HEK293 (cell line): ENCODE measurements at regions not wholly inside any gene's neighbourhood (a gene's known extent, or its start where the extent isn't known, plus 50 kb on each side); places are given as distances from the start of the nearest gene placed in this dataset.

Experiments used
- CTCF ChIA-PET: fragments of 350-600 bp; formaldehyde crosslinking; extraction: SDS; loops from one replicate; lab custom pipeline; 2021; ENCODE audit warnings: antibody characterized with exemption; lab: Yijun Ruan, JAX
- POLR2A ChIA-PET: fragments of 300-600 bp; formaldehyde crosslinking; extraction: SDS; loops from one replicate; lab custom pipeline; 2020; ENCODE audit warnings: antibody characterized with exemption, inconsistent platforms; lab: Yijun Ruan, JAX
- H3K27ac ChIP-seq: fragments of 200-500 bp; sonication (Bioruptor generic); 2 replicates; pipeline ENCODE4 v1.5.1; 2014; ENCODE audit warnings: low read depth, low read length, control low read depth, inconsistent platforms; ENCODE audit errors: extremely low read depth
- H3K36me3 ChIP-seq, 2 experiments: fragments of 200-500 bp in 1 of 2; sonication (Bioruptor generic) in 1 of 2; 1 replicate in 1 of 2; 2 replicates in 1 of 2; pipeline ENCODE4 v1.5.1; 2014 to 2017; ENCODE audit warnings: inconsistent platforms in 2 of 2, low read length in 2 of 2; ENCODE audit not compliant: control insufficient read depth in 2 of 2, insufficient read depth in 1 of 2
- H3K4me1 ChIP-seq: fragments of 200-500 bp; sonication (Bioruptor generic); 2 replicates; pipeline ENCODE4 v1.5.1; 2014; ENCODE audit warnings: mild to moderate bottlenecking, low read length, inconsistent platforms; ENCODE audit not compliant: control insufficient read depth, insufficient read depth
- H3K4me3 ChIP-seq: 2 replicates; pipeline ENCODE4 v1.5.1; 2011; ENCODE audit warnings: low read depth, mild to moderate bottlenecking, control low read depth, low read length, moderate library complexity
- H3K9me3 ChIP-seq: fragments of 200-500 bp; sonication (Bioruptor generic); 2 replicates; pipeline ENCODE4 v1.5.1; 2014; ENCODE audit warnings: low read depth, low read length, inconsistent platforms; ENCODE audit not compliant: control insufficient read depth, insufficient read depth
- ATF2 ChIP-seq: fragments of 450-650 bp; formaldehyde crosslinking; IDR thresholded peaks from 2 replicates; pipeline ENCODE4 v1.5.1; 2016; ENCODE audit warnings: missing biosample characterization, missing genetic modification characterization, low read depth
- EGR2 ChIP-seq: fragments of 450-650 bp; formaldehyde crosslinking; IDR thresholded peaks from 2 replicates; pipeline ENCODE4 v1.5.1; 2016; ENCODE audit warnings: low read depth, missing biosample characterization, missing genetic modification characterization
- FEZF1 ChIP-seq: fragments of 450-650 bp; formaldehyde crosslinking; IDR thresholded peaks from 2 replicates; pipeline ENCODE4 v1.5.1; 2016; ENCODE audit warnings: missing biosample characterization, missing genetic modification characterization
- GLI4 ChIP-seq: fragments of 450-650 bp; formaldehyde crosslinking; IDR thresholded peaks from 2 replicates; pipeline ENCODE4 v1.5.1; 2016; ENCODE audit warnings: missing biosample characterization, missing genetic modification characterization
- REST ChIP-seq: fragments of 450-650 bp; formaldehyde crosslinking; IDR thresholded peaks from 2 replicates; pipeline ENCODE4 v1.5.1; 2016; ENCODE audit warnings: missing biosample characterization, missing genetic modification characterization
- ZBTB8A ChIP-seq: fragments of 450-650 bp; formaldehyde crosslinking; IDR thresholded peaks from 2 replicates; pipeline ENCODE4 v1.5.1; 2016; ENCODE audit warnings: missing biosample characterization, missing genetic modification characterization
- ZNF10 ChIP-seq: fragments of 450-650 bp; formaldehyde crosslinking; IDR thresholded peaks from 2 replicates; pipeline ENCODE4 v1.5.1; 2017; ENCODE audit warnings: missing biosample characterization, missing genetic modification characterization
- ZNF114 ChIP-seq: fragments of 450-650 bp; formaldehyde crosslinking; IDR thresholded peaks from 2 replicates; pipeline ENCODE4 v1.5.0; 2017; ENCODE audit warnings: missing biosample characterization, missing genetic modification characterization
- ZNF121 ChIP-seq: fragments of 450-650 bp; formaldehyde crosslinking; IDR thresholded peaks from 2 replicates; pipeline ENCODE4 v1.5.1; 2016; ENCODE audit warnings: missing biosample characterization, missing genetic modification characterization
- ZNF16 ChIP-seq: fragments of 450-650 bp; formaldehyde crosslinking; IDR thresholded peaks from 2 replicates; pipeline ENCODE4 v1.5.1; 2016; ENCODE audit warnings: low read depth, missing biosample characterization, missing genetic modification characterization
- ZNF292 ChIP-seq: fragments of 450-650 bp; formaldehyde crosslinking; IDR thresholded peaks from 2 replicates; pipeline ENCODE4 v1.5.1; 2016; ENCODE audit warnings: low read depth, missing biosample characterization, missing genetic modification characterization, borderline replicate concordance
- ZNF324 ChIP-seq: fragments of 450-650 bp; formaldehyde crosslinking; IDR thresholded peaks from 2 replicates; pipeline ENCODE4 v1.5.1; 2016; ENCODE audit warnings: missing biosample characterization, missing genetic modification characterization
- ZNF341 ChIP-seq: fragments of 450-650 bp; formaldehyde crosslinking; IDR thresholded peaks from 2 replicates; pipeline ENCODE4; 2016; ENCODE audit warnings: low read depth, missing biosample characterization, missing genetic modification characterization
- ZNF433 ChIP-seq: fragments of 450-650 bp; formaldehyde crosslinking; IDR thresholded peaks from 2 replicates; pipeline ENCODE4 v1.5.1; 2016; ENCODE audit warnings: missing biosample characterization, missing genetic modification characterization, low read depth
- ZNF501 ChIP-seq: fragments of 450-650 bp; formaldehyde crosslinking; IDR thresholded peaks from 2 replicates; pipeline ENCODE4 v1.5.1; 2016; ENCODE audit warnings: missing biosample characterization, missing genetic modification characterization
- ZNF510 ChIP-seq: fragments of 450-650 bp; formaldehyde crosslinking; IDR thresholded peaks from 2 replicates; pipeline ENCODE4 v1.5.1; 2018; ENCODE audit warnings: mild to moderate bottlenecking, missing genetic modification characterization, missing biosample characterization; ENCODE audit not compliant: insufficient replicate concordance
- ZNF544 ChIP-seq: fragments of 450-650 bp; formaldehyde crosslinking; IDR thresholded peaks from 2 replicates; pipeline ENCODE4 v1.5.0; 2017; ENCODE audit warnings: missing biosample characterization, missing genetic modification characterization
- ZNF629 ChIP-seq: fragments of 450-650 bp; formaldehyde crosslinking; IDR thresholded peaks from 2 replicates; pipeline ENCODE4 v1.5.1; 2017; ENCODE audit warnings: missing biosample characterization, missing genetic modification characterization
- ZNF664 ChIP-seq: fragments of 450-650 bp; formaldehyde crosslinking; IDR thresholded peaks from 2 replicates; pipeline ENCODE4 v1.5.1; 2016; ENCODE audit warnings: missing biosample characterization, missing genetic modification characterization
- ZNF677 ChIP-seq: fragments of 450-650 bp; IDR thresholded peaks from 2 replicates; pipeline ENCODE4 v1.5.0; 2018; ENCODE audit warnings: missing biosample characterization, mild to moderate bottlenecking, missing genetic modification characterization, moderate library complexity
- ZSCAN30 ChIP-seq: fragments of 450-650 bp; IDR thresholded peaks from 2 replicates; pipeline ENCODE4 v1.5.1; 2018; ENCODE audit warnings: missing biosample characterization, mild to moderate bottlenecking, missing genetic modification characterization, moderate library complexity
- ZXDB ChIP-seq: fragments of 450-650 bp; formaldehyde crosslinking; IDR thresholded peaks from 2 replicates; pipeline ENCODE4 v1.5.1; 2016; ENCODE audit warnings: missing biosample characterization, missing genetic modification characterization

- TF ChIP-seq ATF2 (tag by site-specific recombination) (peak; percentile 83), ZNF292 (no peak), REST (tag by site-specific recombination) (no peak), ZNF433 (tag by site-specific recombination) (no peak), ZNF629 (tag by site-specific recombination) (0 out of 2 replicates have a peak, but pooled peaks have one; percentile 19)
These were observed 173.4 kb upstream of the ATP2B1 start (continued) for GRCh38 chr12:89882050-89882449.

- Histone ChIP-seq H3K4me1 (peaks cover 21% of the 10 kb centered on the region), H3K27ac (no peak overlapping the region; the same call in 1 of the 2 replicates), H3K36me3 (no peaks in the 10 kb centered on the region), H3K4me3 (no peak overlapping the region), H3K9me3 (no peaks in the 10 kb centered on the region)
- ChIA-PET CTCF (interaction anchor here (0.5 to 1.0 kb wide), 2 partner anchors 22 to 272 kb away, joined by 3 to 6 read pairs; no protein-coding TSS in a partner anchor), POLR2A (no interaction called here)
- TF ChIP-seq ZNF341 (tag by site-specific recombination) = peak; percentile 18; the same call in 1 of the 2 replicates
- no peak for TF ChIP-seq ZNF501 (tag by site-specific recombination)
- TF ChIP-seq ZXDB (tag by site-specific recombination) = no peak
These were observed 172.2 kb upstream of the ATP2B1 start for GRCh38 chr12:89880690-89881350.

GRCh38 chr12:89879766-89880165 is 171.1 kb upstream of the ATP2B1 start:
- CTCF ChIA-PET = interaction anchor here (1.0 kb wide), 1 partner anchor 21 kb away, joined by 3 read pairs; no protein-coding TSS in a partner anchor
- H3K9me3 ChIP-seq = no peaks in the 10 kb centered on the region
- peaks cover 11% of the 10 kb centered on the region for H3K4me1 ChIP-seq
- TF ChIP-seq ZNF324 = no peak
- TF ChIP-seq ZNF664 (tag by site-specific recombination) = no peak
- no peak for TF ChIP-seq ATF2 (tag by site-specific recombination)
- no peak for TF ChIP-seq ZBTB8A (tag by site-specific recombination)
- no peak for TF ChIP-seq ZNF433 (tag by site-specific recombination)
- no peak for TF ChIP-seq ZNF114 (tag by site-specific recombination)
- TF ChIP-seq ZNF10 (tag by site-specific recombination) = no peak
- TF ChIP-seq ZNF677 = no peak
- TF ChIP-seq ZSCAN30 (tag by site-specific recombination) = no peak
- TF ChIP-seq FEZF1 (tag by site-specific recombination) = no peak
- TF ChIP-seq ZNF510 (tag by site-specific recombination) = no peak
- TF ChIP-seq ZNF121 (tag by site-specific recombination) = no peak
- no peak for TF ChIP-seq ZNF16 (tag by site-specific recombination)
- TF ChIP-seq ZNF544 (tag by site-specific recombination) = no peak
- no peak for TF ChIP-seq EGR2 (tag by site-specific recombination)
- no peak for TF ChIP-seq GLI4 (tag by site-specific recombination)
- TF ChIP-seq, all 188 proteins: peak for 0
- POLR2A ChIA-PET = no interaction called here
- no peak overlapping the region for H3K27ac ChIP-seq
- no peak overlapping the region for H3K4me3 ChIP-seq
- no peaks in the 10 kb centered on the region for H3K36me3 ChIP-seq
